Activated CD4-positive, alpha-beta T cell treated with anti-CD3 and anti-CD28 coated beads, Interleukin-2, amount 10 ng/mL, durations not matched to agents 7 days and 5 days (primary cell): ENCODE measurements at regions not wholly inside any gene's neighbourhood (a gene's known extent, or its start where the extent isn't known, plus 50 kb on each side); places are given as distances from the start of the nearest gene placed in this dataset.

Experiments used
- CTCF ChIA-PET: fragments of 350-600 bp; sonication (Branson Sonifier 250); formaldehyde crosslinking; loops from one replicate; lab custom pipeline; 2021; ENCODE audit warnings: antibody characterized with exemption; lab: Charles Lee
- POLR2A ChIA-PET: fragments of 350-600 bp; sonication (Branson Sonifier 250); formaldehyde crosslinking; loops from one replicate; lab custom pipeline; 2021; ENCODE audit warnings: antibody characterized with exemption; lab: Charles Lee
- DNase-seq: peaks from one replicate; pipeline ENCODE4 v3.0.0-alpha.2; 2020
- H3K27ac Mint-ChIP-seq: one replicate; pipeline ENCODE4 v1.8.0; 2021; ENCODE audit warnings: mild to moderate bottlenecking, moderate library complexity, mixed read lengths
- H3K27me3 Mint-ChIP-seq: one replicate; pipeline ENCODE4 v1.8.0; 2021; ENCODE audit warnings: mixed read lengths
- H3K36me3 Mint-ChIP-seq: one replicate; pipeline ENCODE4 v1.8.0; 2021; ENCODE audit warnings: low read depth, mixed read lengths
- H3K4me1 Mint-ChIP-seq: one replicate; pipeline ENCODE4 v1.8.0; 2021; ENCODE audit warnings: mixed read lengths
- H3K4me3 Mint-ChIP-seq: one replicate; pipeline ENCODE4 v1.8.0; 2021; ENCODE audit warnings: mild to moderate bottlenecking, moderate library complexity, mixed read lengths
- H3K9me3 Mint-ChIP-seq: one replicate; pipeline ENCODE4 v1.8.0; 2021; ENCODE audit warnings: mixed read lengths

GRCh38 chr12:130216031-130216430, 53.8 kb downstream of the FZD10 start:
- H3K27me3 Mint-ChIP-seq: peaks cover under 1% of the 10 kb centered on the region
- H3K4me1 Mint-ChIP-seq: no peaks in the 10 kb centered on the region
- CTCF ChIA-PET: no interaction called here
- no peak for DNase-seq
- no peak overlapping the region for H3K4me3 Mint-ChIP-seq
- H3K36me3 Mint-ChIP-seq: no peaks in the 10 kb centered on the region
- no peak overlapping the region for H3K27ac Mint-ChIP-seq
- peaks cover 2% of the 10 kb centered on the region for H3K9me3 Mint-ChIP-seq
- POLR2A ChIA-PET: no interaction called here

GRCh38 chr12:130218682-130219081, 56.4 kb downstream of the FZD10 start:
- H3K36me3 Mint-ChIP-seq: no peaks in the 10 kb centered on the region
- CTCF ChIA-PET: no interaction called here

DNA sequence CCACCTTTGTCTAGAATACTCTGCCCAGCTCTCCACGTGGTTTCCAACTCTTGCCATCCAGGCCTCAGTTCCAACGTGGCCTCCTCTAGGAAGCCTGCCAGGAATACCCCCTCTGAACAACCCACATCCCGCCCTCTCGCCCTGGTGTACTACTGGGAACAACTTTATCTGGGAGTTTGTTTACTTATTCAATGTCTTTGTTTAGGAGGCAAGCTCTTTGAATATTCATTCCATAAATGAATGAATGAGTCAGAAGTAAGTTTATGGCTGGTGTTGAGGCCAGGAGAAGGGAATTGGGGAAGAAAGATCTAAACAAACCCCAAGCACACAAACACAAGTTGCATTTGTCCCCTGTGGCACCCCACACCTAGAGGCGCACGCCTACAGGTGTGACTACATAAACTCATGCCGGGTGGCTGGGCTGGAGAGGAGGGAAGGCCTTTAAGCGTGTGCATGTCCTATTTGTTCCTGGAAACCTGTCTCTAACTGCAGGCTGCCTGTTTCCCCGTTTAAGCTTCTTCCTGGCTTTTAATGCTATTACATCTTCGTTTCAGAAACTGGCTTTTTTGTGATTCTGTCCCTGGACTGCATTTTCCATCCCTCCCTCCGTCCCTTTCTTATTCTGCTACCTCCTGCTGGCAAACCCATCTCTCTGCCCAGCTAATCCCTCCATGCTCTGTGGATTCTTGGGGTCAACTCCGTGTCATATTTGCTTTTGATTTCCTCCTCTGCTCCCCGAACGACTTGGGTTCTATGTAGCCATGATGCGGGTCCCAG, 57.9 kb downstream of the FZD10 start:
- DNase-seq: no peak
- Mint-ChIP-seq H3K27me3 (peaks cover 2% of the 10 kb centered on the region), H3K4me1 (no peaks in the 10 kb centered on the region), H3K9me3 (peaks cover 2% of the 10 kb centered on the region), H3K4me3 (no peak overlapping the region), H3K36me3 (no peaks in the 10 kb centered on the region), H3K27ac (no peak overlapping the region)
- ChIA-PET POLR2A (no interaction called here), CTCF (no interaction called here)

More at GRCh38 chr12:130218682-130219081, 56.4 kb downstream of the FZD10 start:
- peaks cover 2% of the 10 kb centered on the region for H3K9me3 Mint-ChIP-seq
- peaks cover 2% of the 10 kb centered on the region for H3K27me3 Mint-ChIP-seq
- H3K27ac Mint-ChIP-seq: no peak overlapping the region
- H3K4me1 Mint-ChIP-seq: no peaks in the 10 kb centered on the region
- H3K4me3 Mint-ChIP-seq: no peak overlapping the region
- DNase-seq: no peak
- POLR2A ChIA-PET: no interaction called here

DNA sequence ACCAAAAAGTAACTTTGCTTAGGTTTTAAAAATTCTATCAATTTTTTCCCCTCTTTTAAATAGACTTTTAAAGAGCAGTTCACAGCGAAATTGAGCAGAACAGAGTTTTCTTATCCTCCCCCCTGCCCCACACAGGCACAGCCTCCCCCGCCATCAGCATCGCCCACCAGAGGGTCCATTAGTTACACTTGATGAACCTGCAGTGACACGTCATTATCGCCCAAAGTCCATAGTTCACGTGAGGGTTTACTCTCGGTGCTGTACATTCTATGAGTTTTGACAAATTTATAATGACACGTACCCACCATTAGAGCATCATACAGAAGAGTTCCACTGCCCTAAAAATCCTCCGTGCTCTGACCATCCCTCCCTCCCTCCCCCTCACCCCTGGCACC, 58.4 kb downstream of the FZD10 start:
- H3K27me3 Mint-ChIP-seq: peaks cover 2% of the 10 kb centered on the region
- ChIA-PET POLR2A (no interaction called here), CTCF (no interaction called here)
- H3K36me3 Mint-ChIP-seq: no peaks in the 10 kb centered on the region
- H3K9me3 Mint-ChIP-seq: peaks cover 2% of the 10 kb centered on the region
- no peak overlapping the region for H3K4me3 Mint-ChIP-seq
- no peak for DNase-seq
- H3K4me1 Mint-ChIP-seq: no peaks in the 10 kb centered on the region
- H3K27ac Mint-ChIP-seq: no peak overlapping the region

DNA sequence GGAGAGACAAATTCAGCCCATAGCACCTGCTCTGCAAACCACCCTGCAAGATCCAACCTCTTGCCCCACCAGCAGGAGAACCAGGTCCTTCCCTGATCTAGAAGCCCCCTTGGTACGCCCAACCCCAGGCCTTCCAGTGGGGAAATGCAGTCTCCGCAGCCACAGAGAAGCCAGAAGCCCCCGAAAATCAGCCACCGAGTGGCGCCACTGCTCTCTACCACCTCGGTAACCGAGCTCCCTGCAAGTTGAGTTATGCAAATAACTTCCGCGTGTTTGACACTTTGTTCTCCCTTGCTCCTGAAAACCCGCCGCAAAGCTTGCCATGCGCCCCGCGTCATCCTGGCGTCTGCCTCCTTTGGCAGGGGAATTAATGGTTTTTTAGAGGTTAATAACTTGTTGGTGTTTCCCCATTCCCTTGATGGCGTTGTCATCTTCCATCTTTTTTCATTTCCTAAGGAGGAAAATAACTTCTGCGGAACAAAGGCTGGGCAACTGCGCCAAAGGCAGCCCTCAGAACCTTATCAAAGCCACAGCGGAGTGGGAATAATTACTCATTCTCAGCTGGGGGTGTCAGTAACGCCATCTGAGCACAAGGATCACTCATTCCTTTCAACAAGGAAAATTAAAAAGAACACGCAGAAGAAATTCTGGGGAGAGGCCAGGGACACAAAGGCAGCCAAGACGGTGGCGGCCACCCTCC, 60.4 kb downstream of the FZD10 start:
- Mint-ChIP-seq H3K27me3 (peaks cover 2% of the 10 kb centered on the region), H3K4me1 (no peaks in the 10 kb centered on the region), H3K36me3 (no peaks in the 10 kb centered on the region), H3K9me3 (peaks cover 2% of the 10 kb centered on the region), H3K27ac (no peak overlapping the region), H3K4me3 (no peak overlapping the region)
- no peak for DNase-seq
- CTCF ChIA-PET: no interaction called here
- POLR2A ChIA-PET: no interaction called here

DNA sequence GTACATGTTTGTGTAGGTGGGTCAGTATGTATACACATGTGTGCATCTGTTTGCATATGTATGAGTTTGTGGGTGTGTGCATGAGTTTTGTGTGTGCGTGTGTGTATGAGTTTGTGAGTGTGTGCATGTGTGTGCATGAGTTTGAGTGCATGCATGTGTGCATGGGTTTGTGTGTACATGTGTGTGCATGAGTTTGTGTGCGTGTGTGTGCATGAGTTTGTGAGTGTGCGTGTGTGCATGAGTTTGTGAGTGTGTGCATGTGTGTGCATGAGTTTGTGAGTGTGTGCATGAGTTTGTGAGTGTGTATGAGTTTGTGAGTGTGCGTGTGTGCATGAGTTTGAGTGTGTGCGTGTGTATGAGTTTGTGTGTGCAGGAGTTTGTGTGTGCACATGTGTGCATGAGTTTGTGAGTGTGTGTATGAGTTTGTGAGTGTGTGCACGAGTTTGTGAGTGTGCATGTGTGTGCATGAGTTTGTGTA, 61.5 kb downstream of the FZD10 start:
- H3K36me3 Mint-ChIP-seq: no peaks in the 10 kb centered on the region
- DNase-seq: no peak
- H3K4me3 Mint-ChIP-seq: no peak overlapping the region
- CTCF ChIA-PET: no interaction called here
- H3K9me3 Mint-ChIP-seq: peaks cover 2% of the 10 kb centered on the region
- no peaks in the 10 kb centered on the region for H3K4me1 Mint-ChIP-seq
- POLR2A ChIA-PET: no interaction called here
- peaks cover 2% of the 10 kb centered on the region for H3K27me3 Mint-ChIP-seq
- no peak overlapping the region for H3K27ac Mint-ChIP-seq

- Mint-ChIP-seq H3K27ac (no peak overlapping the region), H3K4me1 (no peaks in the 10 kb centered on the region), H3K27me3 (peaks cover 2% of the 10 kb centered on the region), H3K36me3 (no peaks in the 10 kb centered on the region), H3K4me3 (no peak overlapping the region), H3K9me3 (peaks cover under 1% of the 10 kb centered on the region)
- DNase-seq: no peak
- ChIA-PET CTCF (no interaction called here), POLR2A (no interaction called here)
Observed at GRCh38 chr12:130224613-130225012, 62.3 kb downstream of the FZD10 start.

- DNase-seq: no peak
- Mint-ChIP-seq H3K4me3 (no peak overlapping the region), H3K36me3 (no peaks in the 10 kb centered on the region), H3K9me3 (peaks cover 3% of the 10 kb centered on the region), H3K27me3 (peaks cover 2% of the 10 kb centered on the region), H3K4me1 (no peaks in the 10 kb centered on the region), H3K27ac (no peak overlapping the region)
- POLR2A ChIA-PET: no interaction called here
- CTCF ChIA-PET: interaction anchor here (0.7 kb wide), 1 partner anchor 38 kb away, joined by 4 read pairs; no protein-coding TSS in a partner anchor
Observed at GRCh38 chr12:130225347-130225746, 63.1 kb downstream of the FZD10 start.

DNA sequence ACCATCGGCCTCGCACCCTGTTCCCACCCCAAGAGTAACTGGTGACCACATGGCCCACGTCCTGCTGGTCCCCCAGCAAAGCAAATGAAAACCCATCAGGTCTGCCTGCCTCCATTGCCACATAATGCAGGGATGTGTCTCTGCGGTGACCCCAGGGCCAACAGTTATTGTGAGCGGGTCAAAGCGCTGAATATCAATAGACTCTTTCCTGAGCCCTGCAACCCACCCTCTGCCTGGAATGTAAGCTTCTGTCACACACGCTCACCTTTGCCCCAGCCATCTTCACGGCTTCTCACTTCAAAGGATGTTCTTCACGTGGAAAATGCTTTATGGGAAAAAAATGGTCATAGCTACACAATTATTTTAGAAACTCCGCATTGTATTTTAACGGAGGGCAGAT, 63.9 kb downstream of the FZD10 start:
- DNase-seq: no peak
- Mint-ChIP-seq H3K36me3 (no peaks in the 10 kb centered on the region), H3K4me1 (no peaks in the 10 kb centered on the region), H3K27me3 (no peaks in the 10 kb centered on the region), H3K4me3 (no peak overlapping the region), H3K9me3 (peaks cover 7% of the 10 kb centered on the region), H3K27ac (no peak overlapping the region)
- ChIA-PET POLR2A (no interaction called here), CTCF (interaction anchor here (0.7 kb wide), 1 partner anchor 37 kb away, joined by 4 read pairs; no protein-coding TSS in a partner anchor)

- CTCF ChIA-PET: no interaction called here
- POLR2A ChIA-PET: no interaction called here
- H3K4me1 Mint-ChIP-seq: no peaks in the 10 kb centered on the region
- no peak overlapping the region for H3K27ac Mint-ChIP-seq
- H3K4me3 Mint-ChIP-seq: no peak overlapping the region
- no peaks in the 10 kb centered on the region for H3K36me3 Mint-ChIP-seq
- H3K9me3 Mint-ChIP-seq: peaks cover 8% of the 10 kb centered on the region
- no peak for DNase-seq
- H3K27me3 Mint-ChIP-seq: no peaks in the 10 kb centered on the region
Observed at GRCh38 chr12:130226771-130227170, 64.5 kb downstream of the FZD10 start.

DNA sequence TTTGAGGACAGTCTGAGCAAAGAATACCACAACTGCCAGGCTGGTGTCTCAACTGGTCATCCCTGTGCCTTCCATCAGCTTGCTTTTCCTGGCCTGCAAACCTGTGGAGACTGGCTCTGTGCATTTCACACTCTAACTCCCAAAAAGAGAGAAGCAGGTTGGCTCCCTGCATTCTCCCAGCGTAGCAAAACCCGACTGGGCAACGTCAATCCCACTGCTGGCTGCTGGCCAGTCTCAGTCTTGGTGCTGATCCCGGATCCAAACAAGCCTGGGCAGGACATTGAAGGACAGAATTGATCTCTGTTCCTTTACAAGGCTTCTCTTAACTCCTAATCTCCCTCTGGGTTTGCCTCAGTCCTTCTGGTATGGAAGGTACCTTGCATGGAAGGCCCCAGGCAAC, 65.4 kb downstream of the FZD10 start:
- no peak for DNase-seq
- no peaks in the 10 kb centered on the region for H3K36me3 Mint-ChIP-seq
- H3K27me3 Mint-ChIP-seq: no peaks in the 10 kb centered on the region
- ChIA-PET CTCF (no interaction called here), POLR2A (no interaction called here)
- H3K9me3 Mint-ChIP-seq: peaks cover 10% of the 10 kb centered on the region
- no peaks in the 10 kb centered on the region for H3K4me1 Mint-ChIP-seq
- no peak overlapping the region for H3K27ac Mint-ChIP-seq
- no peak overlapping the region for H3K4me3 Mint-ChIP-seq

DNA sequence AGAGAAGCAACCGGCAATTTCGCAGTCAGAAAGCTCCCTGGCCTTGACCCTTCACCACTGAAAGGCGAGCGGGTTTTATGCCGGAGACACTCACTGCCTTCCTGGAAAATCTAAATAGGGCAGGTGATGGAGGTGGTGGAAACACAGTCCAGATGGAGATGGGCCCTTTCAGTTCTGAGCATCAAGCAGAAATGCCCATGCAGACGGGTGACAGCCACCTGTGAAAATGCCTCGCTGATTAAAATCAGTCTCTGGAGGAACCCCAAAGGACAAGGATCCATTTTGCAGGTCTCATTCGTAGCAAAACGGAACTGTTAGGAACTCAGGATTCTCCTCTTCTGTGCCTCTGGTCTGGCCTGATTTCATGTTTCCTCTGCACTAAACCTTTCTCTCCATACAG, 74.2 kb downstream of the FZD10 start:
- H3K27me3 Mint-ChIP-seq: peaks cover 1% of the 10 kb centered on the region
- H3K4me1 Mint-ChIP-seq: no peaks in the 10 kb centered on the region
- no peak overlapping the region for H3K4me3 Mint-ChIP-seq
- no peak for DNase-seq
- H3K9me3 Mint-ChIP-seq: peaks cover 3% of the 10 kb centered on the region
- POLR2A ChIA-PET: no interaction called here
- CTCF ChIA-PET: no interaction called here
- no peak overlapping the region for H3K27ac Mint-ChIP-seq
- no peaks in the 10 kb centered on the region for H3K36me3 Mint-ChIP-seq

- Mint-ChIP-seq H3K9me3 (no peaks in the 10 kb centered on the region), H3K36me3 (no peaks in the 10 kb centered on the region), H3K27me3 (peaks cover 1% of the 10 kb centered on the region), H3K4me3 (no peak overlapping the region), H3K27ac (no peak overlapping the region), H3K4me1 (no peaks in the 10 kb centered on the region)
- POLR2A ChIA-PET: no interaction called here
- CTCF ChIA-PET: no interaction called here
- no peak for DNase-seq
Observed at GRCh38 chr12:130240831-130241590, 78.7 kb downstream of the FZD10 start.
